ENCODE measurements at regions not wholly inside any gene's neighbourhood (a gene's known extent, or its start where the extent isn't known, plus 50 kb on each side); places are given as distances from the start of the nearest gene placed in this dataset.

GRCh38 chr3:76582632-76583378 is 457.1 kb upstream of the ROBO2 start:
- TF ChIP-seq POLR2A (IDR thresholded peaks at IDR 0.05; ENCODE audit: low read length) (no peak), GATA1 (IDR thresholded peaks at IDR 0.05; ENCODE audit: low read depth, low read length) (no peak)

All from erythroblast (primary cell).